Trophoblast cell (in vitro differentiated cells and primary cell): ENCODE measurements at regions not wholly inside any gene's neighbourhood (a gene's known extent, or its start where the extent isn't known, plus 50 kb on each side); places are given as distances from the start of the nearest gene placed in this dataset.
"Not testable (repeated sequence)": the region's sequence is repeated elsewhere in the genome, so short reads cannot be mapped to it uniquely, and the experiment has no call there.

ENCODE experiments used
- DNase-seq, 2 donors: peaks; one replicate each; pipeline ENCODE4 v3.0.0-alpha.2; 2016
- H2AFZ ChIP-seq: 2 replicates; pipeline ENCODE4 v1.6.1; 2013; ENCODE audit warnings: low read length, moderate library complexity, mild to moderate bottlenecking; ENCODE audit not compliant: insufficient read depth, poor library complexity
- H2AK5ac ChIP-seq: 2 replicates; pipeline ENCODE4 v1.6.1; 2013; ENCODE audit warnings: mild to moderate bottlenecking, low read length
- H2BK120ac ChIP-seq: 2 replicates; pipeline ENCODE4 v1.6.1; 2013; ENCODE audit warnings: low read length, mild to moderate bottlenecking, moderate library complexity; ENCODE audit not compliant: insufficient read depth, poor library complexity
- H2BK12ac ChIP-seq: 2 replicates; pipeline ENCODE4 v1.6.1; 2013; ENCODE audit warnings: mild to moderate bottlenecking, low read length, moderate library complexity
- H2BK5ac ChIP-seq: 2 replicates; pipeline ENCODE4 v1.6.1; 2013; ENCODE audit warnings: low read length, low read depth, moderate library complexity, mild to moderate bottlenecking; ENCODE audit not compliant: poor library complexity
- H3K14ac ChIP-seq: 2 replicates; pipeline ENCODE4 v1.6.1; 2013; ENCODE audit warnings: mild to moderate bottlenecking, low read length
- H3K18ac ChIP-seq: 2 replicates; pipeline ENCODE4 v1.6.1; 2013; ENCODE audit warnings: mild to moderate bottlenecking, low read length
- H3K23ac ChIP-seq: 2 replicates; pipeline ENCODE4 v1.6.1; 2013; ENCODE audit warnings: low read length
- H3K27ac ChIP-seq: 2 replicates; pipeline ENCODE4 v1.5.1; 2013; ENCODE audit warnings: low read depth, mild to moderate bottlenecking, inconsistent platforms, low read length, moderate library complexity
- H3K27me3 ChIP-seq: 2 replicates; pipeline ENCODE4 v1.6.1; 2013; ENCODE audit warnings: inconsistent platforms, mild to moderate bottlenecking, low read length, moderate library complexity; ENCODE audit not compliant: insufficient read depth
- H3K36me3 ChIP-seq, 2 experiments: 1 replicate in 1 of 2; 2 replicates in 1 of 2; pipeline ENCODE4 v1.6.1; 2013; ENCODE audit warnings: low read length in 2 of 2, mild to moderate bottlenecking in 2 of 2, moderate library complexity in 1 of 2; ENCODE audit not compliant: insufficient read depth in 2 of 2, control insufficient read depth in 1 of 2
- H3K4ac ChIP-seq: 2 replicates; pipeline ENCODE4 v1.6.1; 2013; ENCODE audit warnings: low read depth, mild to moderate bottlenecking, low read length, moderate library complexity
- H3K4me1 ChIP-seq, 2 experiments: 1 replicate in 1 of 2; 2 replicates in 1 of 2; pipeline ENCODE4 v1.6.1; 2013; ENCODE audit warnings: low read length in 2 of 2, mild to moderate bottlenecking in 2 of 2, moderate library complexity in 1 of 2; ENCODE audit not compliant: insufficient read depth in 2 of 2, control insufficient read depth in 1 of 2
- H3K4me2 ChIP-seq: 2 replicates; pipeline ENCODE4 v1.6.1; 2013; ENCODE audit warnings: inconsistent platforms, mild to moderate bottlenecking, low read length, moderate library complexity
- H3K4me3 ChIP-seq: 2 replicates; pipeline ENCODE4 v1.5.1; 2013; ENCODE audit warnings: mild to moderate bottlenecking, low read depth, low read length, inconsistent platforms
- H3K79me1 ChIP-seq: one replicate; pipeline ENCODE4 v1.6.1; 2013; ENCODE audit warnings: low read length
- H3K79me2 ChIP-seq: 2 replicates; pipeline ENCODE4 v1.6.1; 2013; ENCODE audit warnings: low read length, mild to moderate bottlenecking; ENCODE audit not compliant: control insufficient read depth, insufficient read depth, poor library complexity
- H3K9ac ChIP-seq: 2 replicates; pipeline ENCODE4 v1.6.1; 2013; ENCODE audit warnings: mild to moderate bottlenecking, low read length
- H3K9me3 ChIP-seq: 2 replicates; pipeline ENCODE4 v1.6.1; 2013; ENCODE audit warnings: low read depth, mild to moderate bottlenecking, control low read depth, inconsistent platforms, low read length; ENCODE audit not compliant: insufficient read depth
- H4K12ac ChIP-seq: 2 replicates; pipeline ENCODE4 v1.6.1; 2013; ENCODE audit warnings: low read depth, mild to moderate bottlenecking, low read length, moderate library complexity
- H4K8ac ChIP-seq: 2 replicates; pipeline ENCODE4 v1.6.1; 2013; ENCODE audit warnings: low read depth, mild to moderate bottlenecking, low read length, moderate library complexity
- H4K91ac ChIP-seq: one replicate; pipeline ENCODE4 v1.6.1; 2013; ENCODE audit warnings: low read depth, mild to moderate bottlenecking, low read length, moderate library complexity
- WGBS: extraction: QIAGEN DNeasy Blood & Tissue Kit; methylation state at CpG from one replicate; pipeline ENCODE4 v1.1.7; 2013; ENCODE audit warnings: missing lambda C conversion rate; ENCODE audit not compliant: insufficient read length, insufficient coverage; ENCODE audit errors: extremely low coverage; 5-methylcytosine and 5-hydroxymethylcytosine counted together

DNA sequence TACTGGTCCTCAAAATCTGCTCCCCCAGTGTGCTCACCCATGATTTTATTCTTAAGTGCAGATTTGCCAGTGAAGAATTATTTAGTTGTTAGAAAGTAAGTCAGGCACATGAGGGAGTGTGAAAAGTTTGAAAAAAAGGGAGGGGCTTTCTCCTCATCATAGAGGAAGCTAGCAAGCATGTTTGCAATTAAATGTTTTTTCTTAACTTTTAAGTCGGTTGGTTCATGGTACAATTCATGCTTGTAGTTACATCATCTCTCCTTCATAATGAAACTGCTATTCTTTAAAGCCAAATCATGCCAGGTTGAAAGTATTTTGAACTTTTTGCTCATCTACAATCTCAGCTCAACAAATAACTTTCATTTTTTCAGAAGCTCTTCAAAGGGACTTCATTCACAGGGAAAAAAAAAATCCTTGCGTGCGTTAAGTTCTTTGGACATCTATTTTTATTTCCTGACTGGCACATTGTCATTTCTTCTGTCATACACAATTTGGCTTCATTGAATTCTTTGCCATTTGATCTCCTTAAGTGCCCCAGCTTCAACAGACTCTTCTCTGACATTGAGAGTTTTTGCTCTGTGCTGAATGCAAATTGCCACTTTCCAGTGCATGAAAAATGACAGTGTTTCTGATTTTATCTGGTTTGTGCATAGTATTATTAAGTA lies 456.9 kb downstream of the TMEM232 start:
- no peak overlapping the region for H3K4me3 ChIP-seq
- no peak for DNase-seq
- no peak overlapping the region for H2BK120ac ChIP-seq
- no peak overlapping the region for H3K14ac ChIP-seq
- no peak overlapping the region for H3K23ac ChIP-seq
- H3K36me3 ChIP-seq, result no peaks in the 10 kb centered on the region
- H3K9ac ChIP-seq, result no peak overlapping the region
- H3K79me2 ChIP-seq, result no peaks in the 10 kb centered on the region
- H3K9me3 ChIP-seq, result no peaks in the 10 kb centered on the region
- no peaks in the 10 kb centered on the region for H3K27me3 ChIP-seq
- H2AFZ ChIP-seq, result no peak overlapping the region
- no peaks in the 10 kb centered on the region for H3K79me1 ChIP-seq
- WGBS, result no CpG with 5 or more reads among the region's 3 CpGs
- no peak overlapping the region for H3K27ac ChIP-seq
- H4K8ac ChIP-seq, result no peak overlapping the region
- H3K4ac ChIP-seq, result no peak overlapping the region
- H2BK5ac ChIP-seq, result no peak overlapping the region
- H3K4me1 ChIP-seq, result no peaks in the 10 kb centered on the region
- no peak overlapping the region for H2AK5ac ChIP-seq
- H3K18ac ChIP-seq, result no peak overlapping the region
- H4K12ac ChIP-seq, result no peak overlapping the region
- no peak overlapping the region for H3K4me2 ChIP-seq
- no peak overlapping the region for H4K91ac ChIP-seq
- H2BK12ac ChIP-seq, result no peak overlapping the region

DNA sequence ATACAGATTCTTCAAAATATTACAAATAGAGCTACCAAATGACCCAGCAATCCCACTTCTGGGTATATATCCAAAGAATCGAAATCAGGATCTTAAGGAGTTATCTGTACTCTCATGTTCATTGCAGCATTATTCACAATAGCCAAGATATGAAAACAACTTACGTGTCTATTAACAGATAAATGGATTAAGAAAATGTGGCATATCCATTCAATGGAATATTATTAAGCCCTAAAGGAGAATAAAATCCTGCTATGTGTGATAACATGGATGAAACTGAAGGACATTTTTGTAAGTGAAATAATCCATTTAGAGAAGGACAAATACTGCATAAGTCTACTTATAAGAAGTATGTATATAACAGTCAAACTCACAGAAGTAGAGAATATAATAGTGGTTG lies 450.6 kb downstream of the TMEM232 start:
- Histone ChIP-seq H3K18ac (no peak overlapping the region), H4K8ac (no peak overlapping the region), H3K4ac (no peak overlapping the region), H3K79me2 (no peaks in the 10 kb centered on the region), H3K9me3 (peaks cover 2% of the 10 kb centered on the region), H3K36me3 (no peaks in the 10 kb centered on the region), H3K4me2 (no peak overlapping the region), H3K79me1 (no peaks in the 10 kb centered on the region), H2BK12ac (no peak overlapping the region), H4K12ac (no peak overlapping the region), H3K23ac (no peak overlapping the region), H2AK5ac (no peak overlapping the region), H4K91ac (no peak overlapping the region), H3K9ac (no peak overlapping the region), H3K27me3 (no peaks in the 10 kb centered on the region), H3K4me1 (no peaks in the 10 kb centered on the region), H2BK120ac (no peak overlapping the region), H3K27ac (no peak overlapping the region), H2BK5ac (no peak overlapping the region), H3K14ac (no peak overlapping the region), H3K4me3 (no peak overlapping the region), H2AFZ (no peak overlapping the region)
- WGBS, result no CpG with 5 or more reads among the region's 2 CpGs
- DNase-seq, result no peak

DNA sequence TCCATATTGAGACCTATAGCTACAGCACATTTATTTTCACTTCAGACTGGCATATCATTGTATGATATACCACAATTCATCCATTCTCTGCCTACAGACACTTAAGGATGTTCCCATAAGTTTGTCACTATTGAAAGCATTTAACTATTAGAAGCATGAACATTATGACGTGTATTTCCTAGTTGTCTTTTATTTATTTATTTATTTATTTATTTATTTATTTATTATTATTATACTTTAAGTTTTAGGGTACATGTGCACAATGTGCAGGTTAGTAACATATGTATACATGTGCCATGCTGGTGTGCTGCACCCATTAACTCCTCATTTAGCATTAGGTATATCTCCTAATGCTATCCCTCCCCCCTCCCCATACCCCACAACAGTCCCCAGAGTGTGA lies 448.0 kb downstream of the TMEM232 start:
- H2AK5ac ChIP-seq, H2BK12ac ChIP-seq, H3K4me3 ChIP-seq, H3K14ac ChIP-seq, H3K18ac ChIP-seq, DNase-seq, H3K4ac ChIP-seq, H3K79me2 ChIP-seq, H4K8ac ChIP-seq, H4K12ac ChIP-seq, H3K9me3 ChIP-seq, H2BK5ac ChIP-seq, H2AFZ ChIP-seq, H3K36me3 ChIP-seq, H3K23ac ChIP-seq, H3K4me2 ChIP-seq, H3K9ac ChIP-seq, H2BK120ac ChIP-seq, H3K27me3 ChIP-seq, H3K4me1 ChIP-seq, H3K79me1 ChIP-seq, H4K91ac ChIP-seq, H3K27ac ChIP-seq: not testable (repeated sequence)
- WGBS, result no CpG with 5 or more reads among the region's 1 CpG

DNA sequence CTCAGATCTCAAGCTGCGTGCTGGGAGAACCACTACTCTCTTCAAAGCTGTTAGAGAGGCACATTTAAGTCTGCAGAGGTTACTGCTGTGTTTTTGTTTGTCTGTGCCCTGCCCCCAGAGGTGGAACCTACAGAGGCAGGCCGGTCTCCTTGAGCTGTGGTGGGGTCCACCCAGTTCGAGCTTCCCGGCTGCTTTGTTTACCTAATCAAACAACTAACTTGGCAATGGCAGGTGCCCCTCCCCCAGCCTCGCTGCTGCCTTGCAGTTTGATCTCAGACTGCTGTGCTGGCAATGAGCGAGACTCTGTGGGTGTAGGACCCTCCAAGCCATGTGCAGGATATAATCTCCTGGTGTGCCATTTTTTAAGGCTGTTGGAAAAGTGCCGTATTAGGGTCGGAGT lies 442.4 kb downstream of the TMEM232 start:
- H4K91ac ChIP-seq, H2BK12ac ChIP-seq, H3K27me3 ChIP-seq, H3K79me1 ChIP-seq, H3K18ac ChIP-seq, H3K14ac ChIP-seq, H3K4me2 ChIP-seq, H3K27ac ChIP-seq, DNase-seq, H4K12ac ChIP-seq, H3K9ac ChIP-seq, H3K4ac ChIP-seq, H3K79me2 ChIP-seq, H3K4me1 ChIP-seq, H3K9me3 ChIP-seq, H3K23ac ChIP-seq, H4K8ac ChIP-seq, H2BK120ac ChIP-seq, H2AK5ac ChIP-seq, H2AFZ ChIP-seq, H3K4me3 ChIP-seq, H2BK5ac ChIP-seq, H3K36me3 ChIP-seq: not testable (repeated sequence)
- no CpG with 5 or more reads among the region's 8 CpGs for WGBS
